Endodermal cell (in vitro differentiated cells): ENCODE measurements at regions not wholly inside any gene's neighbourhood (a gene's known extent, or its start where the extent isn't known, plus 50 kb on each side); places are given as distances from the start of the nearest gene placed in this dataset.

Experiments
- DNase-seq: peaks from one replicate; pipeline ENCODE4 v3.0.0-alpha.2; 2017
- H3K27ac ChIP-seq: 2 replicates; pipeline ENCODE4 v1.5.1; 2013; ENCODE audit warnings: mild to moderate bottlenecking, low read depth, low read length, moderate library complexity
- H3K27me3 ChIP-seq: 2 replicates; pipeline ENCODE4 v1.6.1; 2013; ENCODE audit warnings: mild to moderate bottlenecking, low read length, moderate library complexity; ENCODE audit not compliant: insufficient read depth, control insufficient read depth, poor library complexity, severe bottlenecking
- H3K36me3 ChIP-seq: 2 replicates; pipeline ENCODE4 v1.7.0; 2013; ENCODE audit warnings: mild to moderate bottlenecking, low read length, moderate library complexity; ENCODE audit not compliant: control insufficient read depth, insufficient read depth
- H3K4me1 ChIP-seq: one replicate; pipeline ENCODE4 v1.7.0; 2013; ENCODE audit warnings: low read length; ENCODE audit not compliant: control insufficient read depth, insufficient read depth
- H3K4me3 ChIP-seq: 2 replicates; pipeline ENCODE4 v1.5.1; 2013; ENCODE audit warnings: mild to moderate bottlenecking, low read length, moderate library complexity
- H3K9ac ChIP-seq: 2 replicates; pipeline ENCODE4 v1.6.1; 2013; ENCODE audit warnings: mild to moderate bottlenecking, low read length, moderate library complexity; ENCODE audit not compliant: poor library complexity, severe bottlenecking; ENCODE audit errors: extremely low read depth
- H3K9me3 ChIP-seq: 2 replicates; pipeline ENCODE4 v1.6.1; 2013; ENCODE audit warnings: mild to moderate bottlenecking, low read length, moderate library complexity; ENCODE audit not compliant: control insufficient read depth
- H3K27ac Mint-ChIP-seq: 2 replicates; pipeline ENCODE4 v1.8.0; 2020; ENCODE audit warnings: mixed read lengths
- H3K27me3 Mint-ChIP-seq: 2 replicates; pipeline ENCODE4 v1.8.0; 2021; ENCODE audit warnings: mild to moderate bottlenecking, mixed read lengths; ENCODE audit not compliant: insufficient read depth
- H3K36me3 Mint-ChIP-seq: 2 replicates; pipeline ENCODE4 v1.8.0; 2020; ENCODE audit warnings: low read depth, mixed read lengths
- H3K4me1 Mint-ChIP-seq: 2 replicates; pipeline ENCODE4 v1.8.0; 2020; ENCODE audit warnings: mixed read lengths
- H3K4me3 Mint-ChIP-seq: 2 replicates; pipeline ENCODE4 v1.8.0; 2020; ENCODE audit warnings: mild to moderate bottlenecking, moderate library complexity, mixed read lengths
- H3K9me3 Mint-ChIP-seq: 2 replicates; pipeline ENCODE4 v1.8.0; 2020; ENCODE audit warnings: mild to moderate bottlenecking, mixed read lengths
- WGBS, 2 experiments: methylation state at CpG; one replicate each; pipeline versions ENCODE4 v1.1.5 to v1.1.7; 2013; ENCODE audit warnings: missing lambda C conversion rate in 2 of 2, mixed read lengths in 1 of 2; ENCODE audit not compliant: insufficient coverage in 1 of 2, insufficient read length in 1 of 2; 5-methylcytosine and 5-hydroxymethylcytosine counted together
- TF ChIP-seq, protein P1 (sequence below): fragments of 200-600 bp; sonication (generic); conservative IDR thresholded peaks from 2 replicates; pipeline ENCODE4 v1.5.0; 2021; ENCODE audit warnings: antibody characterized with exemption, mild to moderate bottlenecking

DNA sequence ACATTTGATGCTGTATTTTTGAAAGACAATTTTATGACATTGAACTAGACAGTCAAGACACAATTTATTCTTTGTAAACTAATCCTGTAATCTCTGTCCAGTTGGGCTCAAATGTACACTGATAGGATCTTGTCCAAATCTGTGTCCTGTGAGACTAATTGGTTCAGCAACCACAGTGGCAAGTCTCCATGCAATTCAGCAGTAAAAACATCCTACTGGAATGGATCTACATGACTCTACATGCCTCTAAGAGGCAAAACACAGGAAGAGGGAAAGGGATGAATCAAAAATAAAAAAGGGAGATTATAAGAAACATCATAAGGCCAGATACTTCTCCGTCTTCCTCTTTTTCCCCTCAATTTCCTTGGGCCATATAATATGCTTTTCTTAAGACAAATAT lies 1164.2 kb downstream of the NLGN4Y start:
- DNase-seq, result no peak
- Mint-ChIP-seq H3K4me3 (no peak overlapping the region), H3K36me3 (no peaks in the 10 kb centered on the region), H3K27me3 (no peaks in the 10 kb centered on the region), H3K4me1 (no peaks in the 10 kb centered on the region), H3K9me3 (no peaks in the 10 kb centered on the region), H3K27ac (no peak overlapping the region)
- Histone ChIP-seq H3K27ac (no peak overlapping the region), H3K27me3 (no peaks in the 10 kb centered on the region), H3K9me3 (no peaks in the 10 kb centered on the region), H3K4me3 (no peak overlapping the region), H3K36me3 (no peaks in the 10 kb centered on the region), H3K9ac (no peak overlapping the region), H3K4me1 (no peaks in the 10 kb centered on the region)
- no CpG with 5 or more reads among the region's 1 CpG for WGBS, 2 experiments
- TF ChIP-seq, protein P1, sequence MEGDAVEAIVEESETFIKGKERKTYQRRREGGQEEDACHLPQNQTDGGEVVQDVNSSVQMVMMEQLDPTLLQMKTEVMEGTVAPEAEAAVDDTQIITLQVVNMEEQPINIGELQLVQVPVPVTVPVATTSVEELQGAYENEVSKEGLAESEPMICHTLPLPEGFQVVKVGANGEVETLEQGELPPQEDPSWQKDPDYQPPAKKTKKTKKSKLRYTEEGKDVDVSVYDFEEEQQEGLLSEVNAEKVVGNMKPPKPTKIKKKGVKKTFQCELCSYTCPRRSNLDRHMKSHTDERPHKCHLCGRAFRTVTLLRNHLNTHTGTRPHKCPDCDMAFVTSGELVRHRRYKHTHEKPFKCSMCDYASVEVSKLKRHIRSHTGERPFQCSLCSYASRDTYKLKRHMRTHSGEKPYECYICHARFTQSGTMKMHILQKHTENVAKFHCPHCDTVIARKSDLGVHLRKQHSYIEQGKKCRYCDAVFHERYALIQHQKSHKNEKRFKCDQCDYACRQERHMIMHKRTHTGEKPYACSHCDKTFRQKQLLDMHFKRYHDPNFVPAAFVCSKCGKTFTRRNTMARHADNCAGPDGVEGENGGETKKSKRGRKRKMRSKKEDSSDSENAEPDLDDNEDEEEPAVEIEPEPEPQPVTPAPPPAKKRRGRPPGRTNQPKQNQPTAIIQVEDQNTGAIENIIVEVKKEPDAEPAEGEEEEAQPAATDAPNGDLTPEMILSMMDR, result no peak

DNA sequence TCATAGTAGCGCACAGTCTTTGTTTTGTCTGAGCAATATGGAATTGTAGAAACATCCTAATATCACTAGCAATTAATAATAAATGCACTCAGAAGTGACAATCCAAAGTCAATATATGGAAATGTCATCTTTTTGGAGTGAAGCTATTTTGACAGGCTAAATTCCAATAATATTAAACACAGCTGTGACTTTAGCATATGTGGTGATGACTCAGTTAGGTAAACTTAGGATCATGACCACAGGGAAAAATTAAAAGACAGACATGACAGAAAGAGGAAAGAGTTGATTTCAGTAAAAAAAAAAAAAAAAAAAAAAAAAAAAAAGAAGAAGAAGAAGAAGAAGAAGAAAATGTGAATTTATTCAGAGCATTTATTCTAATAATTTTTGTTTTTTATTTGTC lies 1165.7 kb downstream of the NLGN4Y start:
- DNase-seq, result no peak
- WGBS, 2 experiments, result no CpG with 5 or more reads among the region's 1 CpG
- Histone ChIP-seq H3K27me3 (no peaks in the 10 kb centered on the region), H3K9me3 (no peaks in the 10 kb centered on the region), H3K27ac (no peak overlapping the region), H3K4me1 (no peaks in the 10 kb centered on the region), H3K36me3 (no peaks in the 10 kb centered on the region), H3K4me3 (no peak overlapping the region), H3K9ac (no peak overlapping the region)
- H3K36me3 Mint-ChIP-seq, result no peaks in the 10 kb centered on the region
- no peaks in the 10 kb centered on the region for H3K4me1 Mint-ChIP-seq
- TF ChIP-seq, protein P1, result no peak
- no peak overlapping the region for H3K4me3 Mint-ChIP-seq
- H3K27me3 Mint-ChIP-seq, result no peaks in the 10 kb centered on the region
- H3K27ac Mint-ChIP-seq, result no peak overlapping the region
- no peaks in the 10 kb centered on the region for H3K9me3 Mint-ChIP-seq

DNA sequence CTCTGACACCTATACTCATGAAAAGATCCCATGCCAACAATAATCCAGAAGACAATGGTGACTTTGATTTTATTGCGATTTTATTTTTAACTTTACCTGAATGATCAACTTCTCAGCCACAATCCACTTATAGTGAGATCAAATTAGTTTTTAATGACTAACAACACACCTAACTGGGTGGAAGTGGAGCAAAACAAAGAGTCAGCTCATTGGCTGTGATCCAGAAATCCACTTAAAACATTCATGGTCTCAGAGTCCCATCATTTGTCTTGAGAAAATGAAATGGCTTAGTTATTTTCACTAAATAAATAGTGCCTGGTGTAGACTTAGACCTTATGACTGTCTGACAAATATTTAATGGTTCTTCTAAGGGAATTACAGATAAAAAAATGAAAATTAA lies 1177.8 kb downstream of the NLGN4Y start:
- WGBS, 2 experiments, result 100% methylated on average over 1 of the region's 1 CpG; no CpG with 5 or more reads in 1 of the 2 experiments
- Histone ChIP-seq H3K9ac (no peak overlapping the region), H3K9me3 (no peaks in the 10 kb centered on the region), H3K4me3 (no peak overlapping the region), H3K36me3 (no peaks in the 10 kb centered on the region), H3K27ac (no peak overlapping the region), H3K27me3 (no peaks in the 10 kb centered on the region), H3K4me1 (no peaks in the 10 kb centered on the region)
- Mint-ChIP-seq H3K9me3 (no peaks in the 10 kb centered on the region), H3K4me3 (no peak overlapping the region), H3K36me3 (no peaks in the 10 kb centered on the region), H3K4me1 (no peaks in the 10 kb centered on the region), H3K27ac (no peak overlapping the region), H3K27me3 (no peaks in the 10 kb centered on the region)
- DNase-seq, result no peak
- TF ChIP-seq, protein P1, result no peak
